Astrocyte (in vitro differentiated cells and primary cell): ENCODE measurements at regions not wholly inside any gene's neighbourhood (a gene's known extent, or its start where the extent isn't known, plus 50 kb on each side); places are given as distances from the start of the nearest gene placed in this dataset.

ENCODE experiments used
- CTCF ChIP-seq: IDR thresholded peaks from 2 replicates; pipeline ENCODE4 v1.5.1; 2011; ENCODE audit warnings: low read depth, mild to moderate bottlenecking, inconsistent platforms, low read length, moderate library complexity; ENCODE audit not compliant: insufficient read depth
- EZH2 ChIP-seq: IDR thresholded peaks from 2 replicates; pipeline ENCODE4 v1.6.1; 2012; ENCODE audit warnings: mild to moderate bottlenecking, low read length, inconsistent platforms; ENCODE audit not compliant: insufficient read depth

GRCh38 chr16:82366462-82366861, 196.4 kb upstream of the MPHOSPH6 start:
- TF ChIP-seq CTCF = no peak
- no peak for TF ChIP-seq EZH2
